GM12878 (cell line): ENCODE measurements at regions not wholly inside any gene's neighbourhood (a gene's known extent, or its start where the extent isn't known, plus 50 kb on each side); places are given as distances from the start of the nearest gene placed in this dataset.

Experiments
- BCL11A ChIP-seq: IDR thresholded peaks from 2 replicates; pipeline ENCODE4 v1.6.1; 2011; ENCODE audit warnings: low read depth, low read length
- CTCF ChIP-seq, 3 experiments: IDR thresholded peaks in 2 of 3; conservative IDR thresholded peaks in 1 of 3; 2 replicates each; pipeline ENCODE4 v1.5.1; 2011; ENCODE audit warnings: low read depth in 3 of 3, low read length in 3 of 3, mild to moderate bottlenecking in 3 of 3, control low read depth in 2 of 3, moderate library complexity in 2 of 3, inconsistent platforms in 1 of 3, mixed read lengths in 1 of 3; ENCODE audit not compliant: control insufficient read depth in 2 of 3, insufficient read depth in 1 of 3; ENCODE audit errors: extremely low read depth in 1 of 3
- HDGF ChIP-seq: fragments of 450-650 bp; IDR thresholded peaks from 2 replicates; pipeline ENCODE4 v1.6.1; 2016; ENCODE audit warnings: antibody characterized with exemption
- POLR2A ChIP-seq: IDR thresholded peaks from 2 replicates; pipeline ENCODE4 v1.6.1; 2011; ENCODE audit warnings: low read depth, mild to moderate bottlenecking, low read length
- SMC3 ChIP-seq: IDR thresholded peaks from 2 replicates; pipeline ENCODE4 v1.6.1; 2011; ENCODE audit warnings: low read length, improper control_type of control experiment, borderline replicate concordance

- TF ChIP-seq SMC3 (no peak), CTCF (IDR thresholded peaks at IDR 0.05 in 2 of 3, conservative IDR thresholded peaks at IDR 0.05 in 1 of 3; ENCODE audit: control insufficient read depth in 2 of 3, extremely low read depth in 1 of 3, insufficient read depth in 1 of 3, low read depth in 3 of 3, low read length in 3 of 3) (no peak), HDGF (no peak), BCL11A (no peak), POLR2A (no peak)
Measured at GRCh38 chr7:153616711-153617325, 435.4 kb upstream of the DPP6 start.
